Stomach (tissue), 8 donors: ENCODE measurements at regions not wholly inside any gene's neighbourhood (a gene's known extent, or its start where the extent isn't known, plus 50 kb on each side); places are given as distances from the start of the nearest gene placed in this dataset.
"Not testable (repeated sequence)": the region's sequence is repeated elsewhere in the genome, so short reads cannot be mapped to it uniquely, and the experiment has no call there.

Source experiments
- DNase-seq, 2 donors: peaks; one replicate each; pipeline versions ENCODE4 v3.0.0 to v3.0.0-alpha.2; 2013 to 2019
- H3K27ac ChIP-seq, 5 donors: fragments of 200-600 bp in 4 of 5; sonication (generic) in 4 of 5; one replicate each; pipeline ENCODE4 v1.5.1; 2013 to 2019; ENCODE audit warnings: mild to moderate bottlenecking in 1 of 5, moderate library complexity in 1 of 5
- H3K27me3 ChIP-seq, 3 donors: fragments of 200-600 bp; sonication (generic); one replicate each; pipeline ENCODE4 v1.5.1; 2017 to 2019; ENCODE audit warnings: mixed run types in 1 of 3
- H3K36me3 ChIP-seq, 4 donors: fragments of 200-600 bp; sonication (generic); 1 replicate in 3 of 4; 2 replicates in 1 of 4; pipeline ENCODE4 v1.5.1; 2016 to 2019
- H3K4me1 ChIP-seq, 4 donors: fragments of 200-600 bp; sonication (generic); one replicate each; pipeline ENCODE4 v1.5.1; 2016 to 2019
- H3K4me3 ChIP-seq, 4 donors: fragments of 200-600 bp; sonication (generic) in 3 of 4; one replicate each; pipeline ENCODE4 v1.5.1; 2016 to 2019; ENCODE audit warnings: mild to moderate bottlenecking in 1 of 4
- H3K9me3 ChIP-seq, 4 donors: fragments of 200-600 bp; sonication (generic); one replicate each; pipeline ENCODE4 v1.5.1; 2016 to 2019
- EP300 ChIP-seq: sonication (generic); formaldehyde crosslinking; IDR thresholded peaks from one replicate; pipeline ENCODE4 v1.6.1; 2017; ENCODE audit warnings: antibody characterized with exemption
- POLR2A ChIP-seq, 4 donors: fragments of 450-650 bp; IDR thresholded peaks; one replicate each; pipeline ENCODE4 v1.6.1; 2016; ENCODE audit warnings: antibody characterized with exemption in 4 of 4, control low read depth in 2 of 4, mild to moderate bottlenecking in 1 of 4, moderate library complexity in 1 of 4
- POLR2AphosphoS5 ChIP-seq, 3 donors: sonication (generic); formaldehyde crosslinking; IDR thresholded peaks; one replicate each; pipeline ENCODE4 v1.6.1; 2016; ENCODE audit warnings: antibody characterized with exemption in 3 of 3
- WGBS, 5 donors: extraction: QIAGEN DNeasy Blood & Tissue Kit in 3 of 5; methylation state at CpG; one replicate each; pipeline versions ENCODE4 v1.1.5 to v1.1.7; 2013 to 2018; 5-methylcytosine and 5-hydroxymethylcytosine counted together
- intact Hi-C: fragments of 100-400 bp; cut with DNase I; formaldehyde crosslinking; loops from one replicate; pipeline ENCODE4 v1.15.1; 2023; ENCODE audit warnings: low total_unique reads
- TF ChIP-seq, protein P1 (sequence below), 7 experiments: fragments of 450-650 bp in 4 of 7; fragments of 200-600 bp in 3 of 7; sonication (generic) in 3 of 7; IDR thresholded peaks; one replicate each; pipeline ENCODE4 v1.5.1; 2016 to 2019; ENCODE audit warnings: antibody characterized with exemption in 7 of 7, control low read depth in 2 of 7, mild to moderate bottlenecking in 1 of 7
- donor health status: healthy with polysubstance abuse.
- donor health status: Bipolar disorder and iron deficiency.
- donor health status: healthy.

DNA sequence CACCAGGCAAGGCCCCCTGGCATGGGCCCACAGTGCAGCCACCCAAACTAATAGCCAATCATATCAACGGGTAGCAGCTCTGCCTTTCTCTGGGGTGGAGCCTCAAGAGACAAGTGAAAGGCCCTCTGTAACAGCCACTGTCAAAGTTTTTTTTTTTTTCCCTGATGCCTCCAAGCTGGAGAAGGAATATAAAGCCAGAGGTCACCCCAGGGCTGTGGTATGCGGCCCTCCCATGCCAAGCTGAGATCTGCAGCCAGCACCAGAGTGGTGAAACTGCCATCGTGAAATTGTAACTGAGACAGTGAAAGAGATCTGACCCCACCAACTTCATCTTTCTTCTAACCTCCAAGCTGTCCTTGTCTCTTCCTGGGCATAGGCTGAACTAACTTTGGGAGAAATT, 407.0 kb downstream of the KLHL4 start:
- no peak for TF ChIP-seq POLR2AphosphoS5 (IDR thresholded peaks at IDR 0.05)
- no peak for TF ChIP-seq POLR2A (IDR thresholded peaks at IDR 0.05)
- TF ChIP-seq, protein P1, sequence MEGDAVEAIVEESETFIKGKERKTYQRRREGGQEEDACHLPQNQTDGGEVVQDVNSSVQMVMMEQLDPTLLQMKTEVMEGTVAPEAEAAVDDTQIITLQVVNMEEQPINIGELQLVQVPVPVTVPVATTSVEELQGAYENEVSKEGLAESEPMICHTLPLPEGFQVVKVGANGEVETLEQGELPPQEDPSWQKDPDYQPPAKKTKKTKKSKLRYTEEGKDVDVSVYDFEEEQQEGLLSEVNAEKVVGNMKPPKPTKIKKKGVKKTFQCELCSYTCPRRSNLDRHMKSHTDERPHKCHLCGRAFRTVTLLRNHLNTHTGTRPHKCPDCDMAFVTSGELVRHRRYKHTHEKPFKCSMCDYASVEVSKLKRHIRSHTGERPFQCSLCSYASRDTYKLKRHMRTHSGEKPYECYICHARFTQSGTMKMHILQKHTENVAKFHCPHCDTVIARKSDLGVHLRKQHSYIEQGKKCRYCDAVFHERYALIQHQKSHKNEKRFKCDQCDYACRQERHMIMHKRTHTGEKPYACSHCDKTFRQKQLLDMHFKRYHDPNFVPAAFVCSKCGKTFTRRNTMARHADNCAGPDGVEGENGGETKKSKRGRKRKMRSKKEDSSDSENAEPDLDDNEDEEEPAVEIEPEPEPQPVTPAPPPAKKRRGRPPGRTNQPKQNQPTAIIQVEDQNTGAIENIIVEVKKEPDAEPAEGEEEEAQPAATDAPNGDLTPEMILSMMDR (IDR thresholded peaks at IDR 0.05), result no peak
- no peak for DNase-seq
- intact Hi-C loops, result no loop called here
- Histone ChIP-seq H3K4me1 (no peaks in the 10 kb centered on the region), H3K9me3 (no peaks in the 10 kb centered on the region), H3K27me3 (no peaks in the 10 kb centered on the region), H3K36me3 (no peaks in the 10 kb centered on the region), H3K27ac (no peak overlapping the region), H3K4me3 (no peak overlapping the region)
- 48 to 79% (median 66%) methylated on average over 3 of the region's 3 CpGs for WGBS, 5 donors

DNA sequence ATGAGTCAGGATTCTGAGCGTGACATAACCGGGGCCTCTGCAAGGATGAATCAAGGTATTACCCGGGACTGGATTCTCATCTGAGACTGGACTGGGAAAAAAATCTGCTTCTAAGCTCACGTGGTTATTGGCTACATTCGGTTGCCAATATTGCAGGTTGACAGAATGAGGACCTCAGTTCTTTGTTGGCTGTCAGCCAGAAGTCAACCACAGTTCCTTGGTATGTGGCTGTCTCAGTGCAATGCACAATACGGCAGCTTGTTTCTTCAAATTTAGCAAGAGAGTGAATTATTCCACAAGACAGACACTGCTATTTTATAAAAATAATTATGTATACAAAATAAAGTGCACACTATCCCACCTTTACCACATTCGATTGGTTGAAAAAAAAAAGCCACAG, 424.2 kb downstream of the KLHL4 start:
- Histone ChIP-seq H3K27ac (no peak overlapping the region), H3K4me1 (no peaks in the 10 kb centered on the region), H3K27me3 (no peaks in the 10 kb centered on the region), H3K9me3 (peaks cover 0 to 6% (median 0%) of the 10 kb centered on the region in 4 donors), H3K4me3 (no peak overlapping the region), H3K36me3 (no peaks in the 10 kb centered on the region)
- WGBS, 5 donors, result 33 to 64% (median 48%) methylated on average over 7 of the region's 7 CpGs
- TF ChIP-seq POLR2AphosphoS5 (IDR thresholded peaks at IDR 0.05), result no peak
- no peak for TF ChIP-seq POLR2A (IDR thresholded peaks at IDR 0.05)
- no peak for TF ChIP-seq EP300
- TF ChIP-seq, protein P1 (IDR thresholded peaks at IDR 0.05), result no peak
- peak in 1 of 2 donors; percentile 9 for DNase-seq
- intact Hi-C loops, result no loop called here

DNA sequence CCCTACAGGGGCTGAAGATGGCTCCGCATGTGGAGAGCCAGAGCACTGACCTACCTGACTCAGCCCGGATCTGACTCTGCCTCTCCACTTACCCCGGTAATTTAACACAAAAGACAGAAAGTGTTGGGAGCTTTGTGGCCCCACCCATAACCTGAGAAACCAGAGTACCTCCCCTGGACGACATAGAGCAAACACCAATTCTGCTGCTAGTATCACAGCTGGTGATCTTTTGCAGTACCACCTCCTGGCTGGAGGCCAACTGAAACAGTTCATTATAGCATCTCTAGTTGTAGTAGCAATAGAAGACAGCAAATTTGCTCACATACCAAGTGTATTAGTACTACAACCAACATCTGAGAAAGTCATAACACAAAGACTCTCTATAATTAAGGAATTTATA, 443.9 kb downstream of the KLHL4 start:
- intact Hi-C loops, result no loop called here
- Histone ChIP-seq H3K4me1 (no peaks in the 10 kb centered on the region), H3K4me3 (no peak overlapping the region), H3K27me3 (no peaks in the 10 kb centered on the region), H3K27ac (no peak overlapping the region), H3K9me3 (no peaks in the 10 kb centered on the region), H3K36me3 (no peaks in the 10 kb centered on the region)
- DNase-seq, result peak in 1 of 2 donors; percentile 2
- no peak for TF ChIP-seq POLR2A (IDR thresholded peaks at IDR 0.05)
- TF ChIP-seq EP300, result no peak
- TF ChIP-seq POLR2AphosphoS5 (IDR thresholded peaks at IDR 0.05), result no peak
- TF ChIP-seq, protein P1 (IDR thresholded peaks at IDR 0.05), result no peak
- WGBS, 5 donors, result 43 to 67% (median 48%) methylated on average over 4 of the region's 4 CpGs

DNA sequence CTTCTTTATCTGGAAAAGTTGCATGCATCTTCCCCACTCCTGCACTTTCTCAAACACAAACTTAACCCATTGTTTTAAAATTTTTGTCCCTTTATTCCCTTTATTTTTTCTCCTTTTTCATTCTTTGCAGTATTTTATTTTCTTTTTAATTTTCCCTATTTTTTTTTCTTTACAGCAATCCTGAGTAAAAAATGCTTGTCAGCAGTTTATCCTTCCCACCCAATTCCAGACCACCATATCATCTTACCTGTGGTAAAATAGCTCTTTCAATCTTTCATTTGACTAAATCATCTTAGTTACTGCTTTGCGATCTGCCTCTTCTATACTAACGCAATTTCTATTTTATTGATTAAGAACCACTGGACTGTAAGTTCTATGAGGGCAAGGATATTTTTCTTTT, 450.5 kb downstream of the KLHL4 start:
- Histone ChIP-seq H3K27me3 (no peaks in the 10 kb centered on the region), H3K27ac (no peak overlapping the region), H3K9me3 (no peaks in the 10 kb centered on the region), H3K4me3 (no peak overlapping the region), H3K36me3 (no peaks in the 10 kb centered on the region), H3K4me1 (no peaks in the 10 kb centered on the region)
- DNase-seq, result no peak
- WGBS, 5 donors, result 75 to 100% (median 93%) methylated on average over 2 of the region's 2 CpGs
- TF ChIP-seq POLR2A (IDR thresholded peaks at IDR 0.05) (no peak), EP300 (no peak), POLR2AphosphoS5 (IDR thresholded peaks at IDR 0.05) (no peak)
- TF ChIP-seq, protein P1 (IDR thresholded peaks at IDR 0.05), result no peak
- intact Hi-C loops, result no loop called here

DNA sequence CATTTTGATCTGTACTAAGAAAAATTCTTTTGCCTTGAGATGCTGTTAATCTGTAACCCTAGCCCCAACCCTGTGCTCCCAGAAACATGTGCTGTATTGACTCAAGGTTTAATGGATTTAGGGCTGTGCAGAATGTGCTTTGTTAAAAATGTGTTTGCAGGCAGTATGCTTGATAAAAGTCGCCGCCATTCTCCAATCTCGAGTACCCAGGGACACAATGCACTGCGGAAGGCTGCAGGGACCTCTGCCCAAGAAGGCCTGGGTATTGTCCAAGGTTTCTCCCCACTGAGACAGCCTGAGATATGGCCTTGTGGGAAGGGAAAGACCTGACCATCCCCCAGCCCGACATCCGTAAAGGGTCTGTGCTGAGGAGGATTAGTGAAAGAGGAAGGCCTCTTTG, 454.5 kb downstream of the KLHL4 start:
- 33 to 41% (median 36%) methylated on average over 5 to 6 of the region's 6 CpGs for WGBS, 5 donors
- H3K4me3 ChIP-seq, H3K9me3 ChIP-seq, DNase-seq, H3K36me3 ChIP-seq, H3K27me3 ChIP-seq, H3K4me1 ChIP-seq, intact Hi-C loops, H3K27ac ChIP-seq: not testable (repeated sequence)
